CD4-positive, alpha-beta T cell treated with Interferon alpha-2 for 1 hour (primary cell): ENCODE measurements at regions not wholly inside any gene's neighbourhood (a gene's known extent, or its start where the extent isn't known, plus 50 kb on each side); places are given as distances from the start of the nearest gene placed in this dataset.

Experiments used
- DNase-seq, 2 donors: peaks; one replicate each; pipeline ENCODE4 v3.0.0-alpha.2; 2020 to 2022

GRCh38 chr13:104900191-104900817 lies 1635.2 kb downstream of the EFNB2 start:
- DNase-seq, result no peak

GRCh38 chr13:104898484-104898883 lies 1637.0 kb downstream of the EFNB2 start:
- no peak for DNase-seq

GRCh38 chr13:104895521-104895920 lies 1639.9 kb downstream of the EFNB2 start:
- DNase-seq, result no peak

GRCh38 chr13:104875038-104875754 lies 1660.3 kb downstream of the EFNB2 start:
- DNase-seq, result no peak

GRCh38 chr13:104872153-104872552 lies 1663.3 kb downstream of the EFNB2 start:
- DNase-seq, result no peak

GRCh38 chr13:104871456-104871855 lies 1664.0 kb downstream of the EFNB2 start:
- DNase-seq, result no peak

- no peak for DNase-seq
These were observed 1666.0 kb downstream of the EFNB2 start for GRCh38 chr13:104869501-104869900.

- no peak for DNase-seq
These were observed 1666.7 kb downstream of the EFNB2 start for GRCh38 chr13:104868806-104869205.

GRCh38 chr13:104855581-104855980 lies 1679.9 kb downstream of the EFNB2 start:
- no peak for DNase-seq

- DNase-seq, result no peak
These were observed 1680.8 kb downstream of the EFNB2 start for GRCh38 chr13:104854698-104855097.

GRCh38 chr13:104854007-104854406 lies 1681.5 kb downstream of the EFNB2 start:
- DNase-seq, result no peak

GRCh38 chr13:104847922-104848321 lies 1687.5 kb downstream of the EFNB2 start:
- no peak for DNase-seq

- DNase-seq, result no peak
These were observed 1692.1 kb downstream of the EFNB2 start for GRCh38 chr13:104843401-104843800.

GRCh38 chr13:104841110-104841509 lies 1694.4 kb downstream of the EFNB2 start:
- DNase-seq, result no peak

- DNase-seq, result no peak
These were observed 1697.7 kb downstream of the EFNB2 start for GRCh38 chr13:104837756-104838155.

GRCh38 chr13:104833221-104833620 lies 1702.2 kb downstream of the EFNB2 start:
- no peak for DNase-seq

- no peak for DNase-seq
These were observed 1703.2 kb downstream of the EFNB2 start for GRCh38 chr13:104832231-104832630.

GRCh38 chr13:104831831-104832230 lies 1703.6 kb downstream of the EFNB2 start:
- DNase-seq, result no peak

- DNase-seq, result no peak
These were observed 1711.8 kb downstream of the EFNB2 start for GRCh38 chr13:104823709-104824108.

GRCh38 chr13:104823071-104823470 lies 1712.4 kb downstream of the EFNB2 start:
- no peak for DNase-seq

GRCh38 chr13:104817271-104817670 lies 1718.2 kb downstream of the EFNB2 start:
- DNase-seq, result no peak

GRCh38 chr13:104816726-104817125 lies 1718.7 kb downstream of the EFNB2 start:
- DNase-seq, result no peak

GRCh38 chr13:104810242-104810641 lies 1725.2 kb downstream of the EFNB2 start:
- DNase-seq, result no peak

GRCh38 chr13:104809483-104809882 lies 1726.0 kb downstream of the EFNB2 start:
- DNase-seq, result no peak

- DNase-seq, result no peak
These were observed 1730.1 kb downstream of the EFNB2 start for GRCh38 chr13:104805346-104805745.
